VCaP (cell line): ENCODE measurements at regions not wholly inside any gene's neighbourhood (a gene's known extent, or its start where the extent isn't known, plus 50 kb on each side); places are given as distances from the start of the nearest gene placed in this dataset.

Experiments
- H3K27ac ChIP-seq: fragments of 450-650 bp; 2 replicates; pipeline ENCODE4 v1.5.1; 2017
- TF ChIP-seq, protein P1 (sequence below): fragments of 450-650 bp; conservative IDR thresholded peaks from 2 replicates; pipeline ENCODE4 v1.5.1; 2017; ENCODE audit warnings: mild to moderate bottlenecking, moderate library complexity

GRCh38 chr3:72440491-72440890, 407.8 kb downstream of the SHQ1 start:
- peak overlapping the region; percentile 34; the same call in 1 of the 2 replicates for H3K27ac ChIP-seq
- TF ChIP-seq, protein P1, sequence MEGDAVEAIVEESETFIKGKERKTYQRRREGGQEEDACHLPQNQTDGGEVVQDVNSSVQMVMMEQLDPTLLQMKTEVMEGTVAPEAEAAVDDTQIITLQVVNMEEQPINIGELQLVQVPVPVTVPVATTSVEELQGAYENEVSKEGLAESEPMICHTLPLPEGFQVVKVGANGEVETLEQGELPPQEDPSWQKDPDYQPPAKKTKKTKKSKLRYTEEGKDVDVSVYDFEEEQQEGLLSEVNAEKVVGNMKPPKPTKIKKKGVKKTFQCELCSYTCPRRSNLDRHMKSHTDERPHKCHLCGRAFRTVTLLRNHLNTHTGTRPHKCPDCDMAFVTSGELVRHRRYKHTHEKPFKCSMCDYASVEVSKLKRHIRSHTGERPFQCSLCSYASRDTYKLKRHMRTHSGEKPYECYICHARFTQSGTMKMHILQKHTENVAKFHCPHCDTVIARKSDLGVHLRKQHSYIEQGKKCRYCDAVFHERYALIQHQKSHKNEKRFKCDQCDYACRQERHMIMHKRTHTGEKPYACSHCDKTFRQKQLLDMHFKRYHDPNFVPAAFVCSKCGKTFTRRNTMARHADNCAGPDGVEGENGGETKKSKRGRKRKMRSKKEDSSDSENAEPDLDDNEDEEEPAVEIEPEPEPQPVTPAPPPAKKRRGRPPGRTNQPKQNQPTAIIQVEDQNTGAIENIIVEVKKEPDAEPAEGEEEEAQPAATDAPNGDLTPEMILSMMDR = no peak

GRCh38 chr3:72439321-72440183, 408.7 kb downstream of the SHQ1 start:
- TF ChIP-seq, protein P1 = no peak

DNA sequence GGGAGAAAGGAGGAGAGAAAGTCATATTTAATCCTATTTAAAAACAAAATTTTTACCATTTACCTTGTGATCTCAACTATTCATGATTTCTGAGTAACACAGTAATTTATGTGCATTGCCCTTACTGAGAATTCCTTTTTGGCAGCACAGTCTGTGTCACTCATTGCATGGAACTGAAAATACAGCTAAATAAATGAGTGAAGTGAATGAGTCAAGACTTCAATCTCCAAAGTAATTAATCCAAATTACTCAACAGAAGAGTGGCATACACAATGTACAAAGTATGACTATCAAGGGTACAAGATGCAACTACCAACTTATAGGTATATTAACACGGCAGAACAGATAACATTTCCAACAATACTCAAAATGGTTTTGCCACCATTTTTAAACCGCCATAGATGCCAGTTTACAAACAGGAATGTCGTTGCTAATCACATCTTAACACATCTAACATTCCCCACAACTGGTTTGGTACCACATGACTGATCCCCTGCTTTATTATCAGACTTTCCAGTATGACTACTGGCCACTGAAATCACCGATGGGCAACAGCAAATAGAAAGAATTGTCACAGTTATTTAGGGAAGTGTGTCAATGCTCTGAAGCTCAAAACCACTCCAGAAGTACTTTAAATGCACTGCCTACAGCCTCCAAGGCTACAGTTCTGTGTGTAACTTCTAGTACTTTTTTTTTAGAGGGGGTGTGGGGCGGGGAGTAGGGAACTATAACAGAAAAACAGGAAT, 410.4 kb downstream of the SHQ1 start:
- no peak overlapping the region for H3K27ac ChIP-seq
- TF ChIP-seq, protein P1 = no peak

More at GRCh38 chr3:72439321-72440183, 408.7 kb downstream of the SHQ1 start:
- H3K27ac ChIP-seq = no peak overlapping the region

GRCh38 chr3:72436863-72437592, 411.2 kb downstream of the SHQ1 start:
- no peak overlapping the region for H3K27ac ChIP-seq
- TF ChIP-seq, protein P1 = no peak

DNA sequence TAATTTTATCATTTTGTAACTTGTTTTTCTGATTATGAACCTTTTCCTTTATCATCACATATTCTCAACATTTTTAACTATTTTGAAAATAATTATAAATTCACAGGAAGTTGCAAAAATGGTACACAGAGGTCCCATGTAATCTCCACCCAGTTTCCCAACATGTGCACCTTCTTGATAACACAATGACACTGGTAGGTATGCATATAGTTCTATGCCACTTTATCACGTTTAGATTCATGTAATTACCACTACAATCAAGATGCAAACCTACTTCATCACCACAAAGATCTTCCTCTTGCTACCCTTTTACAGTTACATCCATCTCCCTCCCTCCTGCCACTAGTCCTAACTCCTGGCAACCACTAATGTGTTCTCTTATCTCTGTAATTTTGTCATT, 413.9 kb downstream of the SHQ1 start:
- TF ChIP-seq, protein P1 = no peak
- H3K27ac ChIP-seq = no peak overlapping the region

DNA sequence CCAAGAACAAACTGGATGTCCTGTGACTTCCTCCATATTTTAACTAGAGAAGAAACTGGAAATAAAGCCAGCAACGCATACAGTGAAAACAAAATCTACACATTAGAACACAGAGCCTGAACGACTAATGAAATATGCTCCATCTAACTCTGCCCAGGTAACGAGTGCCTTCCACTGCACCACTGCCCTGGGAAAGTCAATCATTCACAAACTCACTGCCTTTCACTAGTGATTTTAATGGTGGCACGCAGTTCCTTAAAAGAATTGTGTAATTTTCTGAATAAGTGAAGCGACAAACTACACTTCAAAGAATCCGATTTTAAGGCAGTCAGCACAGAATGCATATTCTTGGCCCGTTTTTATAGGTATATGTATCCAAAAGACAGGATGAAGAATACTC, 416.0 kb downstream of the SHQ1 start:
- H3K27ac ChIP-seq = no peak overlapping the region
- TF ChIP-seq, protein P1 = no peak
